ENCODE measurements at regions not wholly inside any gene's neighbourhood (a gene's known extent, or its start where the extent isn't known, plus 50 kb on each side); places are given as distances from the start of the nearest gene placed in this dataset.

GRCh38 chr6:14571001-14571400, 453.4 kb downstream of the CD83 start:
- no peak for DNase-seq
- WGBS, 5 donors, result 87 to 98% (median 93%) methylated on average over 4 to 8 of the region's 8 CpGs

DNA sequence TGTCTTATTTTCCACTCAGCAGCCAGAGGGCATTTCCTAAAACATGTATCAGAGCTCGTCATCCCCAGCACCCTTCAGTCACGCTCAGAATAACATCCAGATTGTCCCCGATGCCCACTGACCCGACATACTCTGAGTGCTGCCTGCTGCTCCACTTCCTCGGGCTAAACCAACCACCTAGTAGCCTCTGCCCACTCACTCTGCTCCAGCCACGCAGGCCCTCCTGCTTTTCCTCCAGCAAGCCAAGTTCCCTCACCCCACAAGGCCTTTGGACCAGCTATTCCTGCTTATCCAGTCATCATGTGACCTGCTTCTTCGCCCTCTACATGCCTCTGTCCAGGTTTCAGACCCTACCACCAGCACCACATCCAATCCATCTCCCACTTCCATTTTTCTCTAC, 454.2 kb downstream of the CD83 start:
- H3K4me3 ChIP-seq, result no peak overlapping the region
- no peaks in the 10 kb centered on the region for H3K9me3 ChIP-seq
- no peaks in the 10 kb centered on the region for H3K27me3 ChIP-seq
- peak in 1 of 2 donors; percentile 17 for DNase-seq
- H3K4me1 ChIP-seq, result no peaks in the 10 kb centered on the region
- WGBS, 5 donors, result 79 to 96% (median 88%) methylated on average over 7 of the region's 7 CpGs
- TF ChIP-seq, protein P1, sequence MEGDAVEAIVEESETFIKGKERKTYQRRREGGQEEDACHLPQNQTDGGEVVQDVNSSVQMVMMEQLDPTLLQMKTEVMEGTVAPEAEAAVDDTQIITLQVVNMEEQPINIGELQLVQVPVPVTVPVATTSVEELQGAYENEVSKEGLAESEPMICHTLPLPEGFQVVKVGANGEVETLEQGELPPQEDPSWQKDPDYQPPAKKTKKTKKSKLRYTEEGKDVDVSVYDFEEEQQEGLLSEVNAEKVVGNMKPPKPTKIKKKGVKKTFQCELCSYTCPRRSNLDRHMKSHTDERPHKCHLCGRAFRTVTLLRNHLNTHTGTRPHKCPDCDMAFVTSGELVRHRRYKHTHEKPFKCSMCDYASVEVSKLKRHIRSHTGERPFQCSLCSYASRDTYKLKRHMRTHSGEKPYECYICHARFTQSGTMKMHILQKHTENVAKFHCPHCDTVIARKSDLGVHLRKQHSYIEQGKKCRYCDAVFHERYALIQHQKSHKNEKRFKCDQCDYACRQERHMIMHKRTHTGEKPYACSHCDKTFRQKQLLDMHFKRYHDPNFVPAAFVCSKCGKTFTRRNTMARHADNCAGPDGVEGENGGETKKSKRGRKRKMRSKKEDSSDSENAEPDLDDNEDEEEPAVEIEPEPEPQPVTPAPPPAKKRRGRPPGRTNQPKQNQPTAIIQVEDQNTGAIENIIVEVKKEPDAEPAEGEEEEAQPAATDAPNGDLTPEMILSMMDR (IDR thresholded peaks at IDR 0.05), result no peak
- TF ChIP-seq EP300 (IDR thresholded peaks at IDR 0.05), result no peak
- TF ChIP-seq POLR2A (IDR thresholded peaks at IDR 0.05), result no peak
- TF ChIP-seq POLR2AphosphoS5 (IDR thresholded peaks at IDR 0.05), result no peak
- H3K36me3 ChIP-seq, result no peaks in the 10 kb centered on the region
- H3K27ac ChIP-seq, result no peak overlapping the region
- intact Hi-C loops (cut with DNase I; ENCODE audit: low total_unique reads), result no loop called here

More at GRCh38 chr6:14571001-14571400, 453.4 kb downstream of the CD83 start:
- Histone ChIP-seq H3K27ac (no peak overlapping the region), H3K4me3 (no peak overlapping the region), H3K36me3 (no peaks in the 10 kb centered on the region), H3K27me3 (no peaks in the 10 kb centered on the region), H3K9me3 (no peaks in the 10 kb centered on the region), H3K4me1 (no peaks in the 10 kb centered on the region)
- intact Hi-C loops (cut with DNase I; ENCODE audit: low total_unique reads), result no loop called here
- TF ChIP-seq POLR2A (IDR thresholded peaks at IDR 0.05), result no peak
- TF ChIP-seq EP300 (IDR thresholded peaks at IDR 0.05), result no peak
- TF ChIP-seq, protein P1 (IDR thresholded peaks at IDR 0.05), result no peak
- TF ChIP-seq POLR2AphosphoS5 (IDR thresholded peaks at IDR 0.05), result no peak

GRCh38 chr6:14573267-14573666, 455.7 kb downstream of the CD83 start:
- Histone ChIP-seq H3K4me1 (no peaks in the 10 kb centered on the region), H3K36me3 (no peaks in the 10 kb centered on the region), H3K4me3 (no peak overlapping the region), H3K27ac (no peak overlapping the region), H3K27me3 (no peaks in the 10 kb centered on the region), H3K9me3 (no peaks in the 10 kb centered on the region)
- no peak for DNase-seq
- WGBS, 5 donors, result 90 to 96% (median 93%) methylated on average over 3 of the region's 3 CpGs
- intact Hi-C loops (cut with DNase I; ENCODE audit: low total_unique reads), result no loop called here
- TF ChIP-seq POLR2A (IDR thresholded peaks at IDR 0.05) (no peak), EP300 (IDR thresholded peaks at IDR 0.05) (no peak), POLR2AphosphoS5 (IDR thresholded peaks at IDR 0.05) (no peak)
- TF ChIP-seq, protein P1 (IDR thresholded peaks at IDR 0.05), result no peak

- H3K36me3 ChIP-seq, result no peaks in the 10 kb centered on the region
- 81 to 91% (median 88%) methylated on average over 2 of the region's 2 CpGs for WGBS, 5 donors
- no peak for DNase-seq
- no peak for TF ChIP-seq POLR2AphosphoS5 (IDR thresholded peaks at IDR 0.05)
- no peak for TF ChIP-seq POLR2A (IDR thresholded peaks at IDR 0.05)
- TF ChIP-seq, protein P1 (IDR thresholded peaks at IDR 0.05), result no peak
- TF ChIP-seq EP300 (IDR thresholded peaks at IDR 0.05), result no peak
- H3K4me1 ChIP-seq, result no peaks in the 10 kb centered on the region
- H3K9me3 ChIP-seq, result no peaks in the 10 kb centered on the region
- no peak overlapping the region for H3K27ac ChIP-seq
- no peaks in the 10 kb centered on the region for H3K27me3 ChIP-seq
- H3K4me3 ChIP-seq, result no peak overlapping the region
- intact Hi-C loops (cut with DNase I; ENCODE audit: low total_unique reads), result no loop called here
Measured at GRCh38 chr6:14573703-14574290, 456.2 kb downstream of the CD83 start.
